GM10248 (cell line): ENCODE measurements at regions not wholly inside any gene's neighbourhood (a gene's known extent, or its start where the extent isn't known, plus 50 kb on each side); places are given as distances from the start of the nearest gene placed in this dataset.

Source experiments
- CTCF ChIA-PET: fragments of 300-600 bp; sonication (Branson Sonifier 250); formaldehyde crosslinking; extraction: SDS; loops from one replicate; lab custom pipeline; 2021; ENCODE audit warnings: antibody characterized with exemption; lab: Yijun Ruan, JAX
- POLR2A ChIA-PET: fragments of 350-650 bp; sonication (Branson Sonifier 250); formaldehyde crosslinking; extraction: SDS; loops from one replicate; lab custom pipeline; 2020; ENCODE audit warnings: antibody characterized with exemption; lab: Yijun Ruan, JAX
- DNase-seq: peaks from one replicate; pipeline ENCODE4 v3.0.0; 2012; ENCODE audit errors: extremely low spot score
- CTCF ChIP-seq: IDR thresholded peaks from 2 replicates; pipeline ENCODE4 v1.5.1; 2012; ENCODE audit warnings: mild to moderate bottlenecking, low read depth; ENCODE audit errors: extremely low read depth, missing control alignments, control extremely low read depth

GRCh38 chr3:87175732-87176131 is 51.4 kb upstream of the CHMP2B start:
- ChIA-PET POLR2A (no interaction called here), CTCF (interaction anchor here (1.0 to 1.2 kb wide), 2 partner anchors 8 to 29 kb away, joined by 3 read pairs; no protein-coding TSS in a partner anchor)
- DNase-seq: no peak
- no peak for TF ChIP-seq CTCF

GRCh38 chr3:87173776-87174175 is 53.3 kb upstream of the CHMP2B start:
- POLR2A ChIA-PET: no interaction called here
- no peak for TF ChIP-seq CTCF
- no peak for DNase-seq
- CTCF ChIA-PET: no interaction called here

GRCh38 chr3:87173071-87173470 is 54.0 kb upstream of the CHMP2B start:
- ChIA-PET POLR2A (no interaction called here), CTCF (no interaction called here)
- DNase-seq: no peak
- TF ChIP-seq CTCF: no peak

- ChIA-PET CTCF (interaction anchor here (0.9 to 2.0 kb wide), 20 partner anchors 8 to 466 kb away, joined by 3 to 18 read pairs (median 3); no protein-coding TSS in a partner anchor), POLR2A (no interaction called here)
- TF ChIP-seq CTCF: peak; percentile 60
- DNase-seq: peak; percentile 14
Observed at GRCh38 chr3:87167628-87168456, 59.3 kb upstream of the CHMP2B start.

- POLR2A ChIA-PET: no interaction called here
- no peak for DNase-seq
- CTCF ChIA-PET: no interaction called here
- TF ChIP-seq CTCF: no peak
Observed at GRCh38 chr3:87164245-87164644, 62.9 kb upstream of the CHMP2B start.

- no peak for DNase-seq
- ChIA-PET CTCF (no interaction called here), POLR2A (no interaction called here)
- no peak for TF ChIP-seq CTCF
Observed at GRCh38 chr3:87161851-87162250, 65.3 kb upstream of the CHMP2B start.

- POLR2A ChIA-PET: no interaction called here
Observed at GRCh38 chr3:87161417-87161816, 65.7 kb upstream of the CHMP2B start.

More at GRCh38 chr3:87161417-87161816, 65.7 kb upstream of the CHMP2B start:
- CTCF ChIA-PET: no interaction called here
- DNase-seq: no peak
- TF ChIP-seq CTCF: no peak
